AG04449 (cell line): ENCODE measurements at regions not wholly inside any gene's neighbourhood (a gene's known extent, or its start where the extent isn't known, plus 50 kb on each side); places are given as distances from the start of the nearest gene placed in this dataset.

Experiments used
- CTCF ChIA-PET: fragments of 350-600 bp; formaldehyde crosslinking; extraction: SDS; loops from one replicate; lab custom pipeline; 2021; ENCODE audit warnings: antibody characterized with exemption; lab: Yijun Ruan, JAX
- POLR2A ChIA-PET: fragments of 400-600, 350-600 bp; formaldehyde crosslinking; extraction: SDS; loops from one replicate; lab custom pipeline; 2020; ENCODE audit warnings: antibody characterized with exemption, inconsistent platforms; lab: Yijun Ruan, JAX
- DNase-seq: peaks from one replicate; pipeline ENCODE4 v3.0.0-alpha.2; 2010; ENCODE audit warnings: low read depth, low spot score
- H3K4me3 ChIP-seq: 2 replicates; pipeline ENCODE4 v1.5.1; 2011; ENCODE audit warnings: low read depth, mild to moderate bottlenecking, control low read depth, low read length
- TF ChIP-seq, protein P1 (sequence below): IDR thresholded peaks from one replicate; pipeline ENCODE4 v1.5.1; 2011; ENCODE audit warnings: mild to moderate bottlenecking, moderate library complexity, low read length, control low read depth, inconsistent platforms; ENCODE audit not compliant: insufficient read depth; ENCODE audit errors: missing control alignments

DNA sequence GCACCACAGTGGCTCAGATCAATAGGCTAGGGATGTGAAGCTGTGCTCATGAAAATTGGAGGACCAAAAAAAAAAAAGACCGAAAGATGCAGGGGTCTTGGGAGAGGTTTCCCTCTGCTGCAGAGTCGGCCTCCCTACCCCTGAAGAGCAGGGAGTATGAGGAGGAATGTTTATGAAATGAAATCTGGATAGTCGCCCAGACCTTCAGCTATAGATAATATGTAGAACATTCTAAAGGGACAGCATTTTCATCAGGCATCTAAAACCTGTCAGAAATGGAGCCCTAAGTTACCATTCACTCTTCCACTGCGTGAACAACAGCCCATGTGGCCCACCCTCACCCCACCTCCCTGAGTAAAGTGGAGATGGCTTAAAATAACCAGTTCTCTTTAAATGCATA lies 122.9 kb downstream of the TMEM174 start:
- ChIA-PET POLR2A (no interaction called here), CTCF (interaction anchor here (3.0 kb wide), 1 partner anchor 80 kb away, joined by 13 read pairs; no protein-coding TSS in a partner anchor)
- no peak for DNase-seq
- TF ChIP-seq, protein P1, sequence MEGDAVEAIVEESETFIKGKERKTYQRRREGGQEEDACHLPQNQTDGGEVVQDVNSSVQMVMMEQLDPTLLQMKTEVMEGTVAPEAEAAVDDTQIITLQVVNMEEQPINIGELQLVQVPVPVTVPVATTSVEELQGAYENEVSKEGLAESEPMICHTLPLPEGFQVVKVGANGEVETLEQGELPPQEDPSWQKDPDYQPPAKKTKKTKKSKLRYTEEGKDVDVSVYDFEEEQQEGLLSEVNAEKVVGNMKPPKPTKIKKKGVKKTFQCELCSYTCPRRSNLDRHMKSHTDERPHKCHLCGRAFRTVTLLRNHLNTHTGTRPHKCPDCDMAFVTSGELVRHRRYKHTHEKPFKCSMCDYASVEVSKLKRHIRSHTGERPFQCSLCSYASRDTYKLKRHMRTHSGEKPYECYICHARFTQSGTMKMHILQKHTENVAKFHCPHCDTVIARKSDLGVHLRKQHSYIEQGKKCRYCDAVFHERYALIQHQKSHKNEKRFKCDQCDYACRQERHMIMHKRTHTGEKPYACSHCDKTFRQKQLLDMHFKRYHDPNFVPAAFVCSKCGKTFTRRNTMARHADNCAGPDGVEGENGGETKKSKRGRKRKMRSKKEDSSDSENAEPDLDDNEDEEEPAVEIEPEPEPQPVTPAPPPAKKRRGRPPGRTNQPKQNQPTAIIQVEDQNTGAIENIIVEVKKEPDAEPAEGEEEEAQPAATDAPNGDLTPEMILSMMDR: no peak
- no peak overlapping the region for H3K4me3 ChIP-seq

DNA sequence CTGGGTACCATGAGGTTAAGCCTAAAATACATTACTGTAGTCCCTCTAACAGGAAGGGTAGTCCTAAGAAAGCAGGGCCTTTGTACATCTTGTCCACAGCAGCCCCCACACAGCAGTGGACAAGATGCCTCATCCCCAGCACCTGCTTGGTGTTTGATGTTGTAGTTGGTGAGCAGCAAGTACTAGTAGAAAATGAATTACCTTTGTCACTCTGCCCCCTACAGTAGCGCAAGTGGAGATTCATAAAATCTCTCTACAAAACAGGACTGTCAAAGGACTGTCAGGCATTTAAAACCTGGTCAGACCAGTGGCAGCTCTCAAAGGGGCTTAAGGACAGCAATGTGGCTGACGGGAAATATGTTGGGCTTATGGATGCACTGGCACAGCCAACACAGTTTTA lies 122.5 kb downstream of the TMEM174 start:
- TF ChIP-seq, protein P1: no peak
- no peak overlapping the region for H3K4me3 ChIP-seq
- ChIA-PET CTCF (interaction anchor here (1.1 to 3.0 kb wide), 2 partner anchors 28 to 79 kb away, joined by 4 to 13 read pairs; no protein-coding TSS in a partner anchor), POLR2A (no interaction called here)
- DNase-seq: no peak

DNA sequence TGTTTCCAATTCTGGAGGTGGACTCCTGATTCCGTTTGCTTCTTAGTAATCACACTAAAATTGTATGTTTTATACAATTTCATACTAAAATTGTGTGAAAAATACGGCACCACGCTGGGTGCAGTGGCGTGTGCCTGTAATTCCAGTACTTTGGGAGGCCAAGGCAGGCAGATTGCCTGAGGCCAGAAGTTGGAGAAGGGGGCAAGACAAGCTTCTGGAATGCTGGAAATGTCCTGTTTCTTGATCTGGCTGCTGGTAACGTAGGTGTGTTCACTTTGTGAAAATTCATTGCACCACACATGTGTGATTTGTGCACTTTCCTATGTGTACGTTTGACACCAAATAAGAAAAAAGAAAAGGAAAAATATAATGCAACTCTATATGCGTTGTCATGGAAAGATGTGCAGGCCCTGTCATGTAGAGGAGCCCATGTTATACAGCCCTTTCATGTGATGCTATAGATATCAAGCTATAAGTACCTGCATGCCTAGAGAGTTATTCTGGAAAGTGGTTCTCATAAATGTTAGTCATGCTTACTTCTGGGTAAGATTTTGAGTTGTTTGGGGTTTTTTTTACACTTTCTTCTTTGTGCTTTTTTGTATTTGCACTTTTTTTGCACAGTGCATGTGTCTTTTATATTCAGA lies 119.9 kb downstream of the TMEM174 start:
- POLR2A ChIA-PET: no interaction called here
- CTCF ChIA-PET: interaction anchor here (1.2 to 2.7 kb wide), 4 partner anchors 10 to 77 kb away, joined by 3 to 15 read pairs (median 8); no protein-coding TSS in a partner anchor
- no peak overlapping the region for H3K4me3 ChIP-seq
- TF ChIP-seq, protein P1: no peak
- no peak for DNase-seq

DNA sequence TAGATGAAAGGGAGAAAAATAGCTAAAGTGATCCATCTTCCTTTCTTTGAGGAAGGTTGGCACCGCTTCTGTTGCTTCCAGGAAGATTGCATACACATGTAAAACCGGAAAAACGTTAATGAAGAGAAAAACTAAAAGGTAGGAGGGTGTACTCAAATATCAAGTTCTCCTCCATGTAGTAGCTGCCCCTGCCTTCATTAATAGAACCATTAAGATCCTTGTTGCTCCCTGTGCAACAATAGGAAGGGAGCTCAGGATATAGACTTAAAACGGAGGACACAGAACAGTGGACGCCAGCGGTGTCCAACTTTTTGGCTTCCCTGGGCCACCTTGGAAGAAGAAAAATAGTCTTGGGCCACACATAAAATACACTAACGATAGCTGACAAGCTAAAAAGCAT lies 118.9 kb downstream of the TMEM174 start:
- ChIA-PET CTCF (interaction anchor here (1.0 to 2.7 kb wide), 7 partner anchors 10 to 152 kb away, joined by 3 to 15 read pairs (median 5); no protein-coding TSS in a partner anchor), POLR2A (no interaction called here)
- DNase-seq: no peak
- no peak overlapping the region for H3K4me3 ChIP-seq
- TF ChIP-seq, protein P1: no peak

DNA sequence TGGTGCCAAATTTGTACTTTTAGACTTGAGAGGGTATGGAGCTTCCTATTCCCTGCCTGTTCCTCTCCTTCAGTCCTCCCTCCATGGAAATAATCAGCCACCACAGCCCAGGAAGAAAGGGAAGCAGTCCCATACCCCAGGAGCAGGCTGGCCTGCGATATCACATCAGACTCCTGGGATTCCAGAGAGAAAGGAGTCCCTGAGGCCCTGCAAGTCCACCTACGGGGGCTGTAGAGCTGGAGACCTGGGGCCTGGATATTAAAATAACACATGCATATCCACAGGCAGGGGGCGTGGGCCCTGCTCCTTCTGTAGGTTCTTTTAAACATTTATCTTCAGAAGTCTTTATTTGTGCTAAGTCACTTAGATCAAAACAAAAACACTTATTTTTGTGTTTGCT lies 117.2 kb downstream of the TMEM174 start:
- POLR2A ChIA-PET: no interaction called here
- H3K4me3 ChIP-seq: no peak overlapping the region
- TF ChIP-seq, protein P1: no peak
- CTCF ChIA-PET: interaction anchor here (0.7 to 2.7 kb wide), 8 partner anchors 8 to 158 kb away, joined by 3 to 15 read pairs (median 4); partner anchors contain the start of gene FOXD1
- DNase-seq: no peak
